Suppressor macrophage treated with lipopolysaccharide for 1 hour (primary cell): ENCODE measurements at regions not wholly inside any gene's neighbourhood (a gene's known extent, or its start where the extent isn't known, plus 50 kb on each side); places are given as distances from the start of the nearest gene placed in this dataset.
"Not testable (repeated sequence)": the region's sequence is repeated elsewhere in the genome, so short reads cannot be mapped to it uniquely, and the experiment has no call there.

Experiments used
- DNase-seq, 3 donors: peaks; one replicate each; pipeline ENCODE4 v3.0.0-alpha.2; 2020 to 2022

DNA sequence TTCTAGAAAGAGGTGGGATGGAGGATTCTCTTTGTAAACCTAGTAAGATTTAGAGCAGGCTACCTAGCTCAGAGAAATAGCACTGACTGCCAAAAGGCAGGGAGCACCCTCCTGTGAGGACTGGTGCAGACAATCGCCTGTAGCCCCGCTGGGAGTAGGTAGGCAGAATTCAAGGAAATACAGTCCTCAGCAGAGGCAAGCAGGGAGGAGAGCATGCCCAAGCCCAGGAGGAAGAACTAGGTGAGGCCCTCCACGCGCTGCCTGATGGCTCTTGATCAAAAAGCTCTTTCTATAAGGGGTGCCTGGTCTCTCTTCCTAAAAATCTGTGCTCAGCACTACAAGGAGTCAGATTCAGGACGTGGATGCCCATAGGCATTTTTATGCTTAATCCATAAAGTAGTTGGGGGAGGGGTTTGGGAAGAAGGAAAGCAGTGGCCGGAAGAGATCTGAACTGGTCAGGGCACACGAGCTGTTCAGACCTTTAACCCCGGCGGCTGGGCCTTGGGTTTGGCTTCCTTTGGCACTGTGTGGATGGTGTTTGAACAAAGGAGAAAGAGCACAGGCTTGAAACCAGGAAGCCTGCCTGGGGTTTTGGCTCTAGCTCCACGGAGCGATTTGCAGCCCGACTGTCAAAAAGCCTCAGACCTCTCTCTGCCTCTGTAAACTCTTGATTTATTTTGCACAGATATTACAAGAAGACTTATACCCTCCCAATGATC is 320.6 kb downstream of the FOXO1 start:
- DNase-seq = no peak

GRCh38 chr13:40346592-40346991 is 319.8 kb downstream of the FOXO1 start:
- DNase-seq = no peak

DNA sequence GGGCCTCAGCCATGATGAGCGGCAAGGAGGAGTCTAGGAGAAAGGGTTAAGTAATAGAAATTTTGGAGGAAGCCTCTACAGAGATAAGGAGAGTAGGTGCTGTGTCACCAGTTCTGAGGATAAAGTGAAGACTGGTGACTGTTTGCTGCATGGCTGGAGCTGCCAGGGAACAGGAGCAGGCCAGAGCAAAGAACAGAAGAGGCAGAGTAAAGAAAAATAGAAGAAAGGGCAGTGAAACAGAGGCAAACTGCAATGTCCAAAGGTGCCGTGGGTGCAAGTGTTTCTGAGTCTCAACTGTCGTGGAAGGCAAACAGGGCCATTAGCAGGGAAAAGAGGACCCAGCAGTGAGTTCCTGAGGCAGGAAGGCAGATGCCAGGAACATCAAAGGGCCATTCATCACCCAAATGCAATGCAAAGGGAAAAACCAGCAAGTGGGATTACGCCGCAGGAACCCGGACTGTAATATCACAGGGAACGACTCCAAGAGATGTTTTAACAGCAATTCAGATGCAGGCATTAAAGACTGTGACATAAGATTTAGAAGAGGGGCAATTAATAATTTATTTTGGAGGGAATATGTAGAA is 318.3 kb downstream of the FOXO1 start:
- DNase-seq = no peak

DNA sequence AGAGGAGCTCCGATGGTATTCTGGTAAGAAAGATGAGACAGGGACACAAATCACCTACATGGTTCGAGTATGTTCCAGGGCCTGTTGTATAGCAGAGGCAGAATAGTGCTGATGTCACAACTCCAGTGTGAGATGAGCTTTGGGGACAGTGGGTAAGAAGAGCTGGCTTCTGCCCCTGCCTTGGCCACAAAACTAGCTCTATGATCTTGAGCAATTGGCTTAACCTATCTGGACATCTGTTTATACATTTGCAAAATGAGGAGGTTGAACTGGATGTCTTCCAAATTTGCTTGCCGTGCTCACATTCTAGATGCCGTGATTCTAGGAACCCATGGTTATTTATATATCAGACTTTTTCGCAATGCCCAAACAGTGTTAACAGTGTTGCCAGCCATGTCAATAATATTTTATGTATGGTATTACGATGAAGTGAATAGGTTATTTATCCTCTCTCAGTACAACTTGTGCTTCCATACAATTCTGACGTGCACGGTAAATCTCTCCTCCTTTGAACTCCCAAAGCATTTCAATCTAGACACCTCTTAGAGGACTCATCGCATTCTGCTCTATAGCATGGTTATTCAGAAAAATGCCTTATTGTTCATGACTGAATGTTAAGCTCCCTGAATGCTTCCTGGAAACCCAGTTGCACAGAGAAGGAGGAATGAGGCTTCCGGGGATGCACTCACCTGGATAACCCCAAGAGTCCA is 316.0 kb downstream of the FOXO1 start:
- DNase-seq = no peak

DNA sequence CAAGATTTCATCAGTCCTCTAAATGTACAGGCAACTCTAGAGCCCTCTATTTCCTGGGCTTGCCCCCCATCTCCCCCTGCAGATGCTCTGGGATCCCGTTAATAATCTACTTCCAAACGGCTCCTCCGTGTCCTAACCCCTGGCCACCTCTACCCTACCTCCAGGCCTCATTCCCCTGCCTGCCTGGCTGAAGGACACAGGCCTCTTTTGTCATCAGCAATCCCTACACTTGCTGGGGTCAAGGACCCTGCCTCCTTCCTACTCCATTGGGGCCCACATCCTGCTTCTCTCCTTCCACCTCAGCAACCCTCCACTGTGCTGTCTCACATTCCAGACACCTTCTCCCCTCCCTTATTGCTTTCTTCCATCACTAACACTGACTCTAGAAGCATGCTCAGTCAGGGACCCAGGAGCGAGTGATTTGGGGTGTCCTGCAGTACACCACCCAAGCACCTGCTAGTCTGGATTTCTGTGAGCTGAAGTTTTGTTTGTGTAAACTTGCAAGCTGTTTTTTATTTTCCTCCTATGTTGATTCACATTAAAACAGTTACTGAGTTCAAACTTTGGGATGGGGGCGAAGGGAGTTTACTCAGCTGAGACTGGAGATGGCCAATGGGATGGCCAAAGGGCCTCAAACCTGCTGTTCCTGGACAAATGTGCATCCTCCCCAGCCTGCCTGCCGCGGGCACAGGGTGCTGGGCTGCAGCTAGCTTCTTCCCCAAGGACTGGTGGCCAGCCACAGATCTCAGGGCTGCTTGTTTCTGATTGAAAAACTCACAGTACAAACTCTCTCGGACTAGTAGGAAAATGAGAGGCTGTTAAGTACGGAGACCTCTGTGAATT is 314.7 kb downstream of the FOXO1 start:
- no peak for DNase-seq

DNA sequence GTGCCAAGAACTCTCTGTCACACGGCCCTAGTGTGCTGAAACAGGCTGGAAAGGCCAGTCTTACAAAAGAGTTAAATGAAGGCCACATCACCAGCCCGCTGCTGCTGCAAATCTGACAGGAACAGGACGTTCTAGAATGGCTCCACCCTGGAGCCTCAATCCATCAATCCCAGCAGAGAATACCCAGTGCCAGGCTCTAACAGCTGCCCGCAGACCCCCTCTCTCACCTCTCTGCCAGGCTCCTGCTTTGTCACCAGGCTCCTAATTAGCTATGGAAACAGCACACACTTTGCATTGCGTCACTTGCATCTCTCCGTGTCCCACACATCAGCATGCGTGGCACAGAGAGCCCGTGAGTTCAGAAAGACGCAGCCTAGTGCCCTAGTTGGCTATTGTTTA is 314.1 kb downstream of the FOXO1 start:
- DNase-seq = peak in 1 of 3 donors; percentile 27

DNA sequence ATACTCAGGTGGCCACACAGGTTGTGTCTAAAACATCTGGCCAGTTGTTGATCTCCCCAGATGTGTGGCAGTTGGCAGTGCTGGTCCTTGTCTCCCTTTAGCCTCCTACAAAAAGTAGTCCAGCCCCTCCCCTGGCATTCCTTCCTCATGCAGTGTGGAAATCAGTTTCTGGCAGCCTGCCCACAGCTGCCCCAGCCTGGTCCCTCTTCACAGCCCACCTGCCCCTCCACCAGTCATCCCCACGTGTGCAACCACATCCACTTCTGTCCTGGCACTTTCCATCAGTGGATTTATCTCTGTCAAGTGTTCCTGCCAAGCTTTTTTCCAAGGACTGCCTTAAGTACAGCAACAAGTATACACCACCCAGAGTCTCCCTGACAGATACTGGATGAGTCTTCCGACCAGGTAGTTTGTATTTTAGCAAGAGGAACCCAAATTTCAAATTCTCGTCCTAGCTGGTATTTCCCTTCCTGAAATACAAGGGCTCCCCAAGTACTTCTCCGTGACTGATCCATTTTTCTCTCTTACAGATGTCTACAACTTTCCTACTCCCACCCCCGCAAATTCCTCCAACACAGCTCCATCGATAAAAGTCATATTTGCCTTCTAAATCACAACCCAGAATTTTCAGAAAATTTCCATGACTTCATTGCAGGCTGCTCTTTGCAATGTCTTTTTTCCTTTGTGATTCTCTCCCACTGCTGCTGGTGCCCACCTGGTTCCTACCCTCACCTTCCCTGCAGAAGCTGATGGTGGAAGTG is 313.5 kb downstream of the FOXO1 start:
- no peak for DNase-seq

DNA sequence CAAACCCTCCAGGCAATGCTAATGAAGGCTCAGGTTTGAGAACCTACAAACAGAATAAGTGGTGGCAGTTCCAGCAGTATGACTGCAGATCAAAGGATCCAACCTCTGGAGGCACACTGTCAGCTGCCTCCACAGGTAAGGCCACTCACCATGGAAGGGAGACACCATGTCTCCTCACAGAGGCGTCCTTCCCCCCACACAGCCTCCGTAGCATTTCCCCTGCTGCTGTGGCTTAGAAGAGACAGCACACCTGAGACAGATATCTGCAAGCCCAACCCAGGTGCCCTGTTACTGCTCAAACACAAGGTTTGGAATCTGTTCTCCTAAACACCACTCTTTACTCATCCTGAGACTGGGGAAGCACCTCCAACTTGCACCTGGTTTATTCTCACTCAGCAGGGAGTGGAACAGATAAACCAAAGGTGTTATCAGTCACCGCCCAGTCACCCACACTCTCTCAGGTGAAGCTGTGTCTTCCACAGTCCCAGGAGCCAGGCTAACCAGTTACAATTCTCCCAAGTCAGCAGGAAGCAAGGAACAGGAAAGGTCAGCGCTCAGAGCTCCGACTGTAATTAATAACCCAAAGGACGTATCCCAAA is 311.2 kb downstream of the FOXO1 start:
- DNase-seq = no peak

- DNase-seq = no peak
Observed at GRCh38 chr13:40356011-40356410, 310.4 kb downstream of the FOXO1 start.

DNA sequence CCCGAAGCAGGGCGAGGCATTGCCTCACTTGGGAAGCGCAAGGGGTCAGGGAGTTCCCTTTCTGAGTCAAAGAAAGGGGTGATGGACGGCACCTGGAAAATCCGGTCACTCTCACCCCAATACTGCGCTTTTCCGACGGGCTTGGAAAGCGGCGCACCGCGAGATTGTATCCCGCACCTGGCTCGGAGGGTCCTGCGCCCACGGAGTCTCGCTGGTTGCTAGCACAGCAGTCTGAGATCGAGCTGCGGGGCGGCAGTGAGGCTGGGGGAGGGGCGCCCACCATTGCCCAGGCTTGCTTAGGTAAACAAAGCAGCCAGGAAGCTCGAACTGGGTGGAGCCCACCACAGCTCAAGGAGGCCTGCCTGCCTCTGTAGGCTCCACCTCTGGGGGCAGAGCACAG is 310.0 kb downstream of the FOXO1 start:
- DNase-seq = not testable (repeated sequence)

DNA sequence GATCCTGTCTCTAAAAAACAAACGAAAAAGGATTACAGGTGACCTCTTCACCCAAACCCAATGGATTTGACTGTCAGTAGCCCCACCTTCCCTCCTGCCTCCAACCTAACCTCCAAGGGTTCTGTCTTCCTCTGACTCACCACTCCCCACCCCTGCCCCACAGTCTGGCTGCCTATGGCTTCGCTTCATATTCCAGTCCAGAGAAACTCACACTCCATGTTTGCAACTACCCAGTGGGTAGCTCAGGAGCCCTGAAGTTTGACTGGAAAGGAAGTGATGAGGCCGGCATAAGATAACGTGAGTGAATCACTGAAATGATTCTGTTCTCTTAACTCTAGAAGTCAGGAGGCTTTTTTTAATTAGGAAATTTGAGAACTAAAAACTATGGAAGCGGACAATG is 303.9 kb downstream of the FOXO1 start:
- no peak for DNase-seq

GRCh38 chr13:40363653-40364052 is 302.8 kb downstream of the FOXO1 start:
- DNase-seq = no peak

GRCh38 chr13:40366119-40366518 is 300.3 kb downstream of the FOXO1 start:
- DNase-seq = no peak

- no peak for DNase-seq
Observed at GRCh38 chr13:40368127-40368891, 298.1 kb downstream of the FOXO1 start.

DNA sequence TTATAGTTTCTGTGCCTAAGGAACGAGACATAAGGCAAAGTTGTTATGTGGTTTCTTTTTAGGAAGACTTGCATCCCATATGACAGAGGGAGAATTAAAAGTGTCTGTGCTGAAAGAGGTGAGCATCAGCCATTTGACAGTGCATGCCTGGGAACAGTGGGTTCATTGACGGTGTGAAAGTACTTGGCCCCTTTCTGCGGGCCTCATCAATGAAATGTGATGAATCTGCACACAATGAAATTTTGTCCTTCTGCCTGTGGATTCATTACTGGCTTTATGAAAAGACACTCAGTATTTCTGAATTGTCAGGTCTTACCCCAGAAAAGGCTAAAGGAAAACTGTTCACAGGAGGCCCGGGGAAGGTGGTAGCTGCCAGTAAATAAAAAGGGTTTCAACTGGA is 295.8 kb downstream of the FOXO1 start:
- no peak for DNase-seq

- no peak for DNase-seq
Observed at GRCh38 chr13:40371531-40372125, 294.8 kb downstream of the FOXO1 start.

DNA sequence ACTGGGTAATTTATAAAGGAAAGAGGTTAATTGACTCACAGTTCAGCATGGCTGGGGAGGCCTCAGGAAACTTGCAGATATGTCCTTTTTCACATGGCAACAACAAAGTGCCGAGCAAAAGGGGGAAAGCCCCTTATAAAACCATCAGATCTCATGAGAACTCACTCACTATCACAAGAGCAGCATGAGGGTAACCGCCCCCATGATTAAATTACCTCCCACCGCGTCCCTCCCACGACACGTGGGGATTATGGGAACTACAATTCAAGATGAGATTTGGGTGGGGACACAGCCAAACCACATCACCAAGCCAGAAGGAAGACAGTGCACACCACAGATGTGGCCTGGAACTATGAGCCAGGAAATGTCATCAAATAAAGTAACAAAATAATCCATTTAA is 292.8 kb downstream of the FOXO1 start:
- not testable (repeated sequence) for DNase-seq

- no peak for DNase-seq
Observed at GRCh38 chr13:40375489-40376171, 290.8 kb downstream of the FOXO1 start.

- DNase-seq = no peak
Observed at GRCh38 chr13:40376296-40376849, 290.1 kb downstream of the FOXO1 start.
